SK-N-SH (cell line): ENCODE measurements at regions not wholly inside any gene's neighbourhood (a gene's known extent, or its start where the extent isn't known, plus 50 kb on each side); places are given as distances from the start of the nearest gene placed in this dataset.
A peak's percentile ranks its signal among the peaks of the same experiment; 100 is the strongest.

Experiments
- CTCF ChIA-PET: fragments of 300-600, 350-600 bp; formaldehyde crosslinking; extraction: SDS; loops from one replicate; lab custom pipeline; 2021; lab: Yijun Ruan, JAX
- POLR2A ChIA-PET: fragments of 350-600 bp; sonication (Branson Sonifier 250); formaldehyde crosslinking; extraction: SDS; loops from one replicate; lab custom pipeline; 2020; ENCODE audit warnings: antibody characterized with exemption, inconsistent platforms; lab: Yijun Ruan, JAX
- DNase-seq: peaks from one replicate; pipeline ENCODE4 v3.0.0; 2012
- H2AFZ ChIP-seq: fragments of 200-600 bp; sonication (generic); 2 replicates; pipeline ENCODE4 v1.8.1; 2016; ENCODE audit warnings: antibody characterized with exemption, mild to moderate bottlenecking, low read depth
- H3F3A ChIP-seq: fragments of 200-600 bp; sonication (generic); replicated peaks from 2 replicates; pipeline ENCODE3; 2016; ENCODE audit warnings: antibody characterized with exemption, mild to moderate bottlenecking; ENCODE audit not compliant: insufficient read depth
- H3K27ac ChIP-seq, 2 experiments: fragments of 200-500 bp in 1 of 2; fragments of 200-600 bp in 1 of 2; sonication (Bioruptor generic) in 1 of 2; sonication (generic), shearing (Covaris generic) in 1 of 2; 2 replicates each; pipeline versions ENCODE4 v1.5.1 to v1.6.1; 2014 to 2016; ENCODE audit warnings: low read depth in 2 of 2, inconsistent platforms in 1 of 2, low read length in 1 of 2, mild to moderate bottlenecking in 1 of 2, mixed read lengths in 1 of 2
- H3K27me3 ChIP-seq: fragments of 200-600 bp; sonication (generic), shearing (Covaris generic); 2 replicates; pipeline ENCODE4 v1.6.1; 2016; ENCODE audit warnings: mixed run types; ENCODE audit not compliant: insufficient read depth
- H3K36me3 ChIP-seq, 2 experiments: fragments of 200-500 bp in 1 of 2; fragments of 200-600 bp in 1 of 2; sonication (Bioruptor generic) in 1 of 2; sonication (generic) in 1 of 2; replicated peaks in 1 of 2; 2 replicates each; pipeline versions ENCODE3 to v1.5.1; 2014 to 2016; ENCODE audit warnings: low read length in 1 of 2, mild to moderate bottlenecking in 1 of 2; ENCODE audit not compliant: insufficient read depth in 2 of 2, control insufficient read depth in 1 of 2
- H3K4me1 ChIP-seq, 2 experiments: fragments of 200-500 bp in 1 of 2; fragments of 200-600 bp in 1 of 2; sonication (Bioruptor generic) in 1 of 2; sonication (generic), shearing (Covaris generic) in 1 of 2; 2 replicates each; pipeline versions ENCODE4 v1.5.1 to v1.6.1; 2014 to 2016; ENCODE audit warnings: low read depth in 1 of 2, low read length in 1 of 2, mixed run types in 1 of 2; ENCODE audit not compliant: insufficient read depth in 2 of 2, control insufficient read depth in 1 of 2
- H3K4me2 ChIP-seq: fragments of 200-600 bp; sonication (generic), shearing (Covaris generic); 2 replicates; pipeline ENCODE4 v1.6.1; 2017; ENCODE audit warnings: mixed run types
- H3K4me3 ChIP-seq, 2 experiments: fragments of 200-500 bp in 1 of 2; fragments of 200-600 bp in 1 of 2; sonication (Bioruptor generic) in 1 of 2; sonication (generic), shearing (Covaris generic) in 1 of 2; 2 replicates each; pipeline versions ENCODE4 v1.5.1 to v1.8.1; 2014 to 2016; ENCODE audit warnings: low read depth in 2 of 2, inconsistent platforms in 1 of 2, low read length in 1 of 2, mild to moderate bottlenecking in 1 of 2, mixed read lengths in 1 of 2, moderate library complexity in 1 of 2
- H3K79me2 ChIP-seq: fragments of 200-600 bp; sonication (generic); 2 replicates; pipeline ENCODE4 v1.8.1; 2017; ENCODE audit warnings: mild to moderate bottlenecking; ENCODE audit not compliant: insufficient read depth
- H3K9ac ChIP-seq: fragments of 200-600 bp; sonication (generic); 2 replicates; pipeline ENCODE4 v1.6.1; 2017; ENCODE audit warnings: mixed run types
- H3K9me2 ChIP-seq: fragments of 200-600 bp; sonication (generic); 2 replicates; pipeline ENCODE4 v1.6.1; 2017; ENCODE audit warnings: mixed run types
- H3K9me3 ChIP-seq: fragments of 200-600 bp; sonication (generic); 2 replicates; pipeline ENCODE4 v1.6.1; 2017; ENCODE audit warnings: mixed run types, mild to moderate bottlenecking, moderate library complexity
- H4K20me1 ChIP-seq: fragments of 200-600 bp; sonication (generic); 2 replicates; pipeline ENCODE4 v1.6.1; 2017; ENCODE audit warnings: mild to moderate bottlenecking, mixed run types; ENCODE audit not compliant: insufficient read depth
- CHD2 ChIP-seq: fragments of 150-350 bp; IDR thresholded peaks from 2 replicates; pipeline ENCODE4 v1.6.1; 2018; ENCODE audit warnings: low read length; ENCODE audit not compliant: partially characterized antibody
- CTCF ChIP-seq: fragments of 200-600 bp; sonication (generic); IDR thresholded peaks from 2 replicates; pipeline ENCODE4 v1.6.1; 2017; ENCODE audit warnings: antibody characterized with exemption, mild to moderate bottlenecking, moderate library complexity
- ELF1 ChIP-seq: IDR thresholded peaks from 2 replicates; pipeline ENCODE4 v1.4.0; 2012
- FOXM1 ChIP-seq: IDR thresholded peaks from 2 replicates; pipeline ENCODE4 v1.4.0; 2012; ENCODE audit warnings: low read depth, mild to moderate bottlenecking
- GATA2 ChIP-seq: sonication (generic); formaldehyde crosslinking; IDR thresholded peaks from 2 replicates; pipeline ENCODE4 v1.5.0; 2020; ENCODE audit warnings: mild to moderate bottlenecking, missing genetic modification reagents
- IRF3 ChIP-seq: fragments of 150-350 bp; IDR thresholded peaks from 2 replicates; pipeline ENCODE4 v1.6.1; 2016; ENCODE audit warnings: mild to moderate bottlenecking, low read depth, low read length
- RAD21 ChIP-seq: IDR thresholded peaks from 2 replicates; pipeline ENCODE4 v1.6.1; 2012; ENCODE audit warnings: mild to moderate bottlenecking, low read length
- SMC3 ChIP-seq: IDR thresholded peaks from 2 replicates; pipeline ENCODE4 v1.6.1; 2012; ENCODE audit warnings: low read depth, low read length, improper control_type of control experiment
- TCF12 ChIP-seq: IDR thresholded peaks from 2 replicates; pipeline ENCODE4 v1.4.0; 2012
- YY1 ChIP-seq: IDR thresholded peaks from 2 replicates; pipeline ENCODE4 v1.4.0; 2012; ENCODE audit warnings: low read depth, mild to moderate bottlenecking
- WGBS: methylation state at CpG from one replicate; pipeline ENCODE4 v1.1.6; 2017; ENCODE audit warnings: low lambda C conversion rate; 5-methylcytosine and 5-hydroxymethylcytosine counted together
- TF ChIP-seq, protein P1 (sequence below): fragments of 150-350 bp; IDR thresholded peaks from 2 replicates; pipeline ENCODE4 v1.6.1; 2017; ENCODE audit warnings: antibody characterized with exemption, low read length, low read depth, borderline replicate concordance
- TF ChIP-seq, protein P2 (sequence below): IDR thresholded peaks from 2 replicates; pipeline ENCODE4 v1.4.0; 2012; ENCODE audit warnings: low read depth

GRCh38 chr15:98308117-98308516, 340.2 kb upstream of the IGF1R start:
- Histone ChIP-seq H3K27me3 (peaks cover 13% of the 10 kb centered on the region; the same call in 1 of the 2 replicates), H3K4me1 (no peaks in the 10 kb centered on the region), H4K20me1 (no peaks in the 10 kb centered on the region), H3K9me2 (no peaks in the 10 kb centered on the region), H3K36me3 (no peaks in the 10 kb centered on the region), H3K9ac (no peak overlapping the region), H3K79me2 (no peaks in the 10 kb centered on the region), H3K27ac (no peak overlapping the region), H3K4me2 (no peak overlapping the region), H3K4me3 (no peak overlapping the region), H3F3A (no peaks in the 10 kb centered on the region), H2AFZ (no peak overlapping the region), H3K9me3 (no peaks in the 10 kb centered on the region)
- WGBS: 0% methylated on average over 4 of the region's 4 CpGs
- CTCF ChIA-PET: interaction anchor here (0.8 to 1.7 kb wide), 7 partner anchors 12 to 135 kb away, joined by 3 to 6 read pairs (median 3); no protein-coding TSS in a partner anchor
- TF ChIP-seq, protein P1, sequence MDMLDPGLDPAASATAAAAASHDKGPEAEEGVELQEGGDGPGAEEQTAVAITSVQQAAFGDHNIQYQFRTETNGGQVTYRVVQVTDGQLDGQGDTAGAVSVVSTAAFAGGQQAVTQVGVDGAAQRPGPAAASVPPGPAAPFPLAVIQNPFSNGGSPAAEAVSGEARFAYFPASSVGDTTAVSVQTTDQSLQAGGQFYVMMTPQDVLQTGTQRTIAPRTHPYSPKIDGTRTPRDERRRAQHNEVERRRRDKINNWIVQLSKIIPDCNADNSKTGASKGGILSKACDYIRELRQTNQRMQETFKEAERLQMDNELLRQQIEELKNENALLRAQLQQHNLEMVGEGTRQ: no peak
- no peak for DNase-seq
- POLR2A ChIA-PET: no interaction called here

DNA sequence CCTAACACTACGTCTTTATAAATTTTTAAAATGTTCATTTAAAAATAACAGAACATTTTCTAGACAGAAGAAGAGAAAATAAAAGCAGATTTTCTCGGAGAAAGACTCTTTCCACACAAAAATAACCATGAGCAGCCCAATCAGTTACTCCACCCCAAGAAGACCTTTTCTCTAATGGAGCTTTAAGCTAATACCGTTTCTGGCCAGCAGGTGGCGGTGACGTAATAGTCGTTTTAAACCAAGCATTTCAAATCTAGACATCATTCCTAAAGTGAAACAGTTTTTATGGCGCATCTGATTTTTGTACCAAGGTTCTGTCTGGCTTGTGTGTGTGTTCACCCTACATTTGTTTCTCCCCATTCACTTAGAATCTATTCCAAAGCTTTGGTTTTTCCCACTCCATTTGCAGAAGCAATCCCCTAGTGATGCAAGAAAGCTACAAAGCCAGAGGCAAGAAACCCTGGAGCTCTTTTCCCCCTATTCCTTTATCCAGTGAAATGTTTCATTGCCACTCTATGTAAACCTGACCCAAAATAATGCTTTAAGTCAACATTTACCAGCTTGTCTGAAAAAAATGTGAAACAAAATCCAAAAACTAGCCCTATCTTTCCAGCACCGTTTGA, 336.7 kb upstream of the IGF1R start:
- ChIA-PET POLR2A (no interaction called here), CTCF (interaction anchor here (0.7 to 3.8 kb wide), 38 partner anchors 9 to 765 kb away, joined by 3 to 82 read pairs (median 4); no protein-coding TSS in a partner anchor)
- Histone ChIP-seq H3K9ac (no peak overlapping the region), H3K4me3 (no peak overlapping the region), H2AFZ (no peak overlapping the region), H3K79me2 (no peaks in the 10 kb centered on the region), H3K36me3 (no peaks in the 10 kb centered on the region), H3K9me3 (no peaks in the 10 kb centered on the region), H3K27me3 (peaks cover 5% of the 10 kb centered on the region; the same call in 1 of the 2 replicates), H3K9me2 (no peaks in the 10 kb centered on the region), H3F3A (no peaks in the 10 kb centered on the region), H3K4me2 (0 out of 2 replicates have a peak overlapping the region, but pooled peaks have one; percentile 39), H3K27ac (no peak overlapping the region), H3K4me1 (no peaks in the 10 kb centered on the region), H4K20me1 (no peaks in the 10 kb centered on the region)
- peak; percentile 57 for DNase-seq
- TF ChIP-seq CTCF (peak; percentile 89), SMC3 (peak; percentile 78), RAD21 (peak; percentile 65), TCF12 (no peak)
- TF ChIP-seq, protein P2, sequence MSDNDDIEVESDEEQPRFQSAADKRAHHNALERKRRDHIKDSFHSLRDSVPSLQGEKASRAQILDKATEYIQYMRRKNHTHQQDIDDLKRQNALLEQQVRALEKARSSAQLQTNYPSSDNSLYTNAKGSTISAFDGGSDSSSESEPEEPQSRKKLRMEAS: no peak
- under 1% methylated on average over 8 of the region's 8 CpGs for WGBS

DNA sequence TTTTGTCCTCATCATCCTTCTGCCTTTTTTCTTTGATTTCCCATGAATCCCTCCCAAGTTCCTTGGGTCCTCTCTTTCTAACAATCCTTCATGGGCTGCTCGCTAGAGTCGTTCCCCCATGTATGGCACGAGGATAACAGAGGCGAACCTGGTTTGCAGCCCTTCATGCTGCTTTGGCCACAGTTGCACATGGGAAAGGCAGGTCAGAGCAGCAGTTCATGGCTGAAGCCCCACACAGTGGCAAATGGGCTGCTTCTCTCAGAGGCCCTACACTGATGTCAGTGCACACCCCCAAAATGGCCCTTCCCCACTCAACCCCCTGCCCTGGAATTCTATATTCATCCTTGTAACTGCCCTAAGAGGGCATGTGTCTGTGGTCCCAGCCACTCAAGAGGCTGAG, 335.4 kb upstream of the IGF1R start:
- peaks cover 12% of the 10 kb centered on the region; the same call in 1 of the 2 replicates for H3K27me3 ChIP-seq
- no peaks in the 10 kb centered on the region for H4K20me1 ChIP-seq
- H3K4me2 ChIP-seq: no peak overlapping the region
- no peak overlapping the region for H3K27ac ChIP-seq
- ChIA-PET POLR2A (no interaction called here), CTCF (interaction anchor here (1.7 to 3.8 kb wide), 5 partner anchors 14 to 114 kb away, joined by 4 to 82 read pairs (median 14); no protein-coding TSS in a partner anchor)
- DNase-seq: no peak
- no peak overlapping the region for H2AFZ ChIP-seq
- H3K4me3 ChIP-seq: no peak overlapping the region
- no peaks in the 10 kb centered on the region for H3F3A ChIP-seq
- no peaks in the 10 kb centered on the region for H3K36me3 ChIP-seq
- no peaks in the 10 kb centered on the region for H3K9me2 ChIP-seq
- H3K4me1 ChIP-seq: no peaks in the 10 kb centered on the region
- no peaks in the 10 kb centered on the region for H3K9me3 ChIP-seq
- H3K79me2 ChIP-seq: no peaks in the 10 kb centered on the region
- H3K9ac ChIP-seq: no peak overlapping the region
- 0% methylated on average over 4 of the region's 4 CpGs for WGBS
- TF ChIP-seq IRF3 (no peak), FOXM1 (no peak), CHD2 (no peak), YY1 (no peak), ELF1 (no peak), TCF12 (no peak), GATA2 (CRISPR knock-in tag) (no peak)
- TF ChIP-seq, protein P1: no peak
